Erythroblast (primary cell): ENCODE measurements at regions not wholly inside any gene's neighbourhood (a gene's known extent, or its start where the extent isn't known, plus 50 kb on each side); places are given as distances from the start of the nearest gene placed in this dataset.
"Not testable (repeated sequence)": the region's sequence is repeated elsewhere in the genome, so short reads cannot be mapped to it uniquely, and the experiment has no call there.

Experiments
- GATA1 ChIP-seq: IDR thresholded peaks from 2 replicates; pipeline ENCODE4 v1.6.1; 2011; ENCODE audit warnings: low read depth, mild to moderate bottlenecking, control low read depth, low read length, moderate library complexity
- POLR2A ChIP-seq: IDR thresholded peaks from 2 replicates; pipeline ENCODE4 v1.6.1; 2011; ENCODE audit warnings: mild to moderate bottlenecking, low read length

GRCh38 chr1:145520159-145520558 is 87.6 kb upstream of the GPR89A start:
- TF ChIP-seq POLR2A, GATA1: not testable (repeated sequence)
